ENCODE measurements at regions not wholly inside any gene's neighbourhood (a gene's known extent, or its start where the extent isn't known, plus 50 kb on each side); places are given as distances from the start of the nearest gene placed in this dataset.
"Not testable (repeated sequence)": the region's sequence is repeated elsewhere in the genome, so short reads cannot be mapped to it uniquely, and the experiment has no call there.

DNA sequence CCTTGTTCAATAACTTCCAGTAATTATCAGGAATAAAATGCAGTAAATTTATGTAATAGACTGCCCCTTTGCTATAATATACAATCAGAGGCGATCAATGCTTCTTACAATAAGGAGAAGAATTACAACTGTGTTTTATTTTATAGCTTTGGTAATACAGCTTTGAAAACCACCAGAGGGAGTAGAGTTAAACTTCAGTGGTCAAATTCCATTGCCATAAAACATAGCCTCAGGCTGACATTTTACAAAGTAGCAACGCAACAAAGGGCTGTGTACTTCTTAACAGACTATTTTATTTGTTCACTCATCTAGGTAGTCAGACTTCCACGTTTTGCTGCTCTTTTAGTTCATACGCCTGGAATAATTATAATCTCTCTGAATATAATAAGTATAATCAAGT is 58.5 kb downstream of the TEX13C start:
- DNase-seq (ENCODE audit: low read depth in 2 of 2): no peak

DNA sequence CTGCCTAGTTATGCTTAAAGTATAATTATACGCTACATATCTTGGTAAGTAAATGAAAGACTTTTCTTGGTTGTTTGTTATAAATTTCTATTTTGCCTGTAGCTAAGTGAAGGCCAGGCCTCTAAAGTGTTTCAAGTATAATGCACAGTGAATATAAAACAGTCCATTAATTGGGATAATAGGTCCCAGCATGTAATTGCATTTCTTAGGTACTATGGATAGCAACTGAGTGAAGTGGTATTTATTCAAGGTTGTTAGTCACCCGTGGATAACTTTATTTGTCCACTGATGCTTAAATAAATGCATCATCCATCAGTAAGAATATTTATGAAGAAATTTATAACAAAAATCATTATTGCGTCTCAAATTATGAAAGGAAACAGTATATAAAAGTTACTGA is 59.1 kb downstream of the TEX13C start:
- DNase-seq (ENCODE audit: low read depth in 2 of 2): no peak

- DNase-seq (ENCODE audit: low read depth in 2 of 2): no peak
Observed at GRCh38 chrX:125382148-125382628, 62.5 kb downstream of the TEX13C start.

- DNase-seq (ENCODE audit: low read depth in 2 of 2): no peak
Observed at GRCh38 chrX:125382889-125383288, 63.2 kb downstream of the TEX13C start.

GRCh38 chrX:125384867-125385266 is 65.2 kb downstream of the TEX13C start:
- DNase-seq (ENCODE audit: low read depth in 2 of 2): no peak

DNA sequence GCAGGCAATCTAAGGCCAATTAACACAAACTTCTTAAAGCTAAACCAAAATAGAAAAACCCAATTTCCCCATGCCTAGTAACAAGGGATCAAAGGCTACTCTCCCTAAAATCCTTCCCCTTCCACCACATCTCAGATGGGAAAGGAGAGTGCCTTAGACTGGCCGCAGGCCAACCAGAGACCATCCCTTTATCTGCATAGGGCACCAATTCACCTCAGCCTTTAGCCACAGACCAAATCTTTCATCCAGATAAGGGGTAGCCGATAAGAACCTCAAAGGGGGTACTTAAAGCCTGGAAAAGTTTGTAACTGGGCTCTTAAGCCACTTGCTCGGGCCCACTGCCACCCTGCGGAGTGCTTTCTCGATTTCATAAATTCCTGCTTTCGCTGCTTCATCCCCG is 68.3 kb downstream of the TEX13C start:
- DNase-seq (ENCODE audit: low read depth in 2 of 2): no peak

- no peak for DNase-seq (ENCODE audit: low read depth in 2 of 2)
Observed at GRCh38 chrX:125394449-125394848, 74.8 kb downstream of the TEX13C start.

- no peak for DNase-seq (ENCODE audit: low read depth in 2 of 2)
Observed at GRCh38 chrX:125395626-125396025, 76.0 kb downstream of the TEX13C start.

- DNase-seq (ENCODE audit: low read depth in 2 of 2): no peak
Observed at GRCh38 chrX:125398959-125399440, 79.3 kb downstream of the TEX13C start.

GRCh38 chrX:125402807-125403206 is 83.1 kb downstream of the TEX13C start:
- DNase-seq (ENCODE audit: low read depth in 2 of 2): no peak

DNA sequence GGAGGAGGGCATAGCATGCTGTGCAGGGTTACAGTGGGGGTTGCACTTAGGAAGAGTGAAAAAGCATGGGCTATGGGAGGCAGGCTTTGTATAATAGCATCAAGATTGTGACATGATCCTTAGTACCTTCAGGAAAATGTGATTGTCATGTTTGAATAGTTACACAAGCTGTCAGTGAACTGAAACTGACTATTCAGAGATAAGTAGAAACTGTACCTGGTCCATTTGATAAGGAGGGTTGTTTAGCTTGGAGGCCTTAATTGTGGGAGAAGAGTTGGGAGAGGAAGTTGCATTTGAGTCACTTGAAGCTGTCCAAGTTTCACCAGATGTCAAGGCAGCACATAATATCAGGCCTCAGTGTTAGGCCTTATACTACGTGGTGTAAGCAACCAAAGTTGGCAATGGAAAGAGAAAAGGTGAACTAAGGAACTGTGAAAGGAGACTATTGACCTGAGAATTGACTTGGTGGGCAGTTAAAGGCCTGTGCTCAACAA is 85.0 kb downstream of the TEX13C start:
- no peak for DNase-seq (ENCODE audit: low read depth in 2 of 2)

DNA sequence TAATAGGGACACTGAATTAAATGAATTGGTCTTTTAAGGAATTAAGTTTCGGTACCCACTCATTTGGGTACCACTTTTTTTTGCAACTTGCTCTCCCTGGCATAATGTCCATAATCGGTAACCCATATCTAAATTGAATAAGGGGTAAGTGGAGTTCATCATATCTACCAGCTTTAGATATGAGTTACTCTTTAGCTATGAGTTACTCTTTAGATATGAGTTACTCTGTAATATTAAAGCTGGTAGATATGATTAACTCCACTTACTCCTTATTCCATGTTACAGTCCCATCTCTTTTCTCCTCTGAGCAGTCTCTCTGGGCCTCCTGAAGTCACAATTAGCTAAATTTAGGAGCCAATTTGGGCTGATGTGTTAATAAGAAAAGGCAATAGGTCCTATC is 85.7 kb downstream of the TEX13C start:
- no peak for DNase-seq (ENCODE audit: low read depth in 2 of 2)

GRCh38 chrX:125407314-125407713 is 87.6 kb downstream of the TEX13C start:
- DNase-seq (ENCODE audit: low read depth in 2 of 2): no peak

DNA sequence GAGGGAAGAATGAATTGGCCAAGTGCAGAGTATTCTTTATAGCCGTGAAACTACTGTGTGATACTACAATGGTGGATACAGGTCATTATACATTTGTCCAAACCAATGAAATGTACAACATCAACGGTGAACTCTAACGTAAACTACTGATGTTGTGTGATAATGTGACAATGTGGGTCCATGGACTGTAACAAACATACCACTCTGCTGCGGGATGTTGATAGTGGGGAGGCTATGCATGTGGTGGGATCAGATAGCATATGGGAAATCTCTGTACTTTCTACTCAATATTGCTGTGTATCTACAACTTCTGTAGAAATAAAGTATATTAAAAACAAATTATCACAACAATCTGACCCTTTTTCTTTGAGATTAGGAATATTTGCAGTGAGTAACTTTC is 101.1 kb downstream of the TEX13C start:
- DNase-seq (ENCODE audit: low read depth in 2 of 2): no peak

GRCh38 chrX:125422986-125423385 is 103.3 kb downstream of the TEX13C start:
- no peak for DNase-seq (ENCODE audit: low read depth in 2 of 2)

GRCh38 chrX:125424536-125424935 is 104.9 kb downstream of the TEX13C start:
- DNase-seq (ENCODE audit: low read depth in 2 of 2): no peak

DNA sequence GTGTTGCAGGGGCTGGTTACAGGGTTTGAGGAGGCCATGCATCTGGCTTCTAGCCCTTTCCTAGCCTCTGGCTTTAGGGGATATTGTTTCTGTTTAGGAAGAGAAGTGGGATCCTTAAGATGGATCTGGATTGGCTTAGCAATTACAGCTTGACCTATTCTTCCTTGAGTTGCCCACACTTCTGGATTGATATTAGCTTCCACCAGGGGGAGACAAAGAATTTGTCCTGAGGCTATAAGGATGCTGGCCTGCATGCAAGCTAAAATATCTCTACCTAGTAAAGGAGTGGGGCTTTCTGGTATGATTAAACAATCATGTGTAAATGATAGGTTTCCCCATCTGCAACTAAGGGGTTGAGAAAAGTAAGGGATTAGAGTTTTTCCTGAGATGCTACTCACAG is 117.2 kb downstream of the TEX13C start:
- peak in 1 of 2 experiments; percentile 4 for DNase-seq (ENCODE audit: low read depth in 2 of 2)

DNA sequence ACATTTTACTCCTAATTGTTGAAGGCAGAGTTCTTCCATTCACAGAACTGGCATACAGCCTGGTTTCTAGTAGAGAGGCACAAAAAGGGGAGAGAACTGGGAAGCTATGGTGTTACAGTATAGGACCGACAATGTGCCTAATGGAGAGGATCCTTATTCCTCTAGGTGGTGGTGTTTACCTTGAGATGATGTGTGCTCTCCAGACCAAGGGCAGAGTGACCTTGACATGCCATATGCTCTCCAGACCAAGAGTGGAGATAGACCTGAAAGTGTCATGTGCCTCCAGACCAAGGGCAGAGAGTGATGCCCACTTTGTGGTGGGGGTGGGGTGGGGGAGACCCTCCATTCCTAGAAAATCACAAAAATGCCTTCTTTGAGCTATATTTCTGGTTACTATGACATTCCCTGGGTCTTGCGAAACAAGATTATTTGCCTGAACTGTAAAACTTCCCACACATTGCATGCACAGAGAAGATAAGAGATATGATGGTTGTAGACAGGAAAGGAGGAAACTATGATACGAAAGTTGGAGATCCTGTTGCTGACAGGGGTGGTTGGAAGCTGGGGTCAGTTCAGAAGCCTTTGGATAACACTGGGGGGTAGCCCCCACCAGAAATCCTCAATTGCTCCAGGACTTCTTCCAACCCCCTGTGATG is 119.7 kb downstream of the TEX13C start:
- DNase-seq (ENCODE audit: low read depth in 2 of 2): no peak

- peak in 1 of 2 experiments; percentile 5 for DNase-seq (ENCODE audit: low read depth in 2 of 2)
Observed at GRCh38 chrX:125444659-125445058, 125.0 kb downstream of the TEX13C start.

- DNase-seq (ENCODE audit: low read depth in 2 of 2): no peak
Observed at GRCh38 chrX:125475482-125475881, 155.8 kb downstream of the TEX13C start.

DNA sequence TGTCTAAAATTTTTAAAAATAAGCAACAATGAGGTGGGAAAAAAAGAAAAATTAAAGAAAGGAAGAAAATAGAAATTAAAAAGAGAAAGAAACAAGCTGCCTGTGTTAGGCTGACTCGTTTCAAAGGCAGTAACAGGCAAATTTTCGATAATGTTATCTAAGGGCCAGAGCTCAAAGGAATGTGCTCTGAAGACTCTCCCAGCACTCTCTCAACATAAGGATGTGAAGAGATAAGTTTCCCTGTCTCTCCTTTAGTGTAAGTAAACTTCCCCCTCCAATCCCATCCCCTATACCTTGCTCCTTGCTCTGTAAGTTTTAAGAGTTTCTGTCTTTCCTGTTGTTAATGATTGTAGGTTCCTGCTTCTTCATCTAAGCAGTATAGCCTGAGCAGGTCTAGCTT is 172.8 kb downstream of the TEX13C start:
- DNase-seq (ENCODE audit: low read depth in 2 of 2): no peak

DNA sequence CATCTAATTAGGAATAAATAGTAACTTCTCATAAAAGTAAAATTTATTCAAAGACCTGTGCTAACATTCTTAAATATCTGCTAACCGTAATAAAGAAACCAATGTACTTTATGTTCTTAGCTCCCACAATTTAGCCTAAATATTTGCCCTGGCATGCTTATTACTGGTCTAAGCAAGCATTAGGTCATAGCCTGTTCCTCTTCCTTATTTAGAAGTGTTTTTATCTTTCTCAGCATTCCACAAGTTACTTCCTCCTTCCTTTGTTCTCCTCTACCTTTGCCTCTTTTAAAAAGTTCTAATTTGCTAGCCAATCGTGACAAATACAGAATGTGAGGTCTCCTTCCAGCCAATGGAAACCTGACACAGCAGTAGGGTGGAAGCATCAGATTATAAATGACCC is 173.3 kb downstream of the TEX13C start:
- DNase-seq (ENCODE audit: low read depth in 2 of 2): not testable (repeated sequence)

GRCh38 chrX:125497667-125498066 is 178.0 kb downstream of the TEX13C start:
- no peak for DNase-seq (ENCODE audit: low read depth in 2 of 2)

- no peak for DNase-seq (ENCODE audit: low read depth in 2 of 2)
Observed at GRCh38 chrX:125503769-125504168, 184.1 kb downstream of the TEX13C start.
